ENCODE measurements at regions not wholly inside any gene's neighbourhood (a gene's known extent, or its start where the extent isn't known, plus 50 kb on each side); places are given as distances from the start of the nearest gene placed in this dataset.
"Not testable (repeated sequence)": the region's sequence is repeated elsewhere in the genome, so short reads cannot be mapped to it uniquely, and the experiment has no call there.

- not testable (repeated sequence) for TF ChIP-seq POLR2A (IDR thresholded peaks at IDR 0.05; ENCODE audit: low read depth, low read length); POLR2AphosphoS5 (IDR thresholded peaks at IDR 0.05; ENCODE audit: low read depth, low read length); TAF1 (IDR thresholded peaks at IDR 0.05; ENCODE audit: borderline replicate concordance, low read depth, low read length)
Observed at GRCh38 chr3:152216960-152217865, 51.5 kb upstream of the MBNL1 start.
